ENCODE measurements at regions not wholly inside any gene's neighbourhood (a gene's known extent, or its start where the extent isn't known, plus 50 kb on each side); places are given as distances from the start of the nearest gene placed in this dataset.

- TF ChIP-seq, protein P1, sequence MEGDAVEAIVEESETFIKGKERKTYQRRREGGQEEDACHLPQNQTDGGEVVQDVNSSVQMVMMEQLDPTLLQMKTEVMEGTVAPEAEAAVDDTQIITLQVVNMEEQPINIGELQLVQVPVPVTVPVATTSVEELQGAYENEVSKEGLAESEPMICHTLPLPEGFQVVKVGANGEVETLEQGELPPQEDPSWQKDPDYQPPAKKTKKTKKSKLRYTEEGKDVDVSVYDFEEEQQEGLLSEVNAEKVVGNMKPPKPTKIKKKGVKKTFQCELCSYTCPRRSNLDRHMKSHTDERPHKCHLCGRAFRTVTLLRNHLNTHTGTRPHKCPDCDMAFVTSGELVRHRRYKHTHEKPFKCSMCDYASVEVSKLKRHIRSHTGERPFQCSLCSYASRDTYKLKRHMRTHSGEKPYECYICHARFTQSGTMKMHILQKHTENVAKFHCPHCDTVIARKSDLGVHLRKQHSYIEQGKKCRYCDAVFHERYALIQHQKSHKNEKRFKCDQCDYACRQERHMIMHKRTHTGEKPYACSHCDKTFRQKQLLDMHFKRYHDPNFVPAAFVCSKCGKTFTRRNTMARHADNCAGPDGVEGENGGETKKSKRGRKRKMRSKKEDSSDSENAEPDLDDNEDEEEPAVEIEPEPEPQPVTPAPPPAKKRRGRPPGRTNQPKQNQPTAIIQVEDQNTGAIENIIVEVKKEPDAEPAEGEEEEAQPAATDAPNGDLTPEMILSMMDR (IDR thresholded peaks at IDR 0.05; ENCODE audit: insufficient read depth, low read length) = no peak
- TF ChIP-seq POLR2AphosphoS5 (IDR thresholded peaks at IDR 0.05; ENCODE audit: low read depth) (no peak), GABPA (IDR thresholded peaks at IDR 0.05; ENCODE audit: low read depth) (no peak), SPI1 (IDR thresholded peaks at IDR 0.05; ENCODE audit: borderline replicate concordance, low read depth) (no peak), REST (IDR thresholded peaks at IDR 0.05; ENCODE audit: insufficient replicate concordance, low read depth) (no peak)
Measured at GRCh38 chr10:9268176-9268575, 1213.7 kb downstream of the GATA3 start.

Data from HL-60 (cell line).